Cardiac muscle cell (in vitro differentiated cells and primary cell): ENCODE measurements at regions not wholly inside any gene's neighbourhood (a gene's known extent, or its start where the extent isn't known, plus 50 kb on each side); places are given as distances from the start of the nearest gene placed in this dataset.

ENCODE experiments used
- DNase-seq, 2 donors: peaks; one replicate each; pipeline versions ENCODE4 v3.0.0 to v3.0.0-alpha.2; 2010 to 2017; ENCODE audit warnings: low read depth in 1 of 2, low spot score in 1 of 2
- H3K27ac ChIP-seq: fragments of 200-600 bp; sonication (generic); 2 replicates; pipeline ENCODE4 v1.5.1; 2016
- H3K27me3 ChIP-seq: fragments of 200-600 bp; sonication (generic); 2 replicates; pipeline ENCODE4 v1.6.0; 2016; ENCODE audit warnings: control low read depth
- H3K36me3 ChIP-seq: fragments of 200-600 bp; sonication (generic); 2 replicates; pipeline ENCODE4 v1.5.1; 2016; ENCODE audit warnings: control low read depth
- H3K4me1 ChIP-seq: fragments of 200-600 bp; sonication (generic); 2 replicates; pipeline ENCODE4 v1.8.1; 2017; ENCODE audit warnings: low read depth, mild to moderate bottlenecking, mixed run types
- H3K4me3 ChIP-seq: fragments of 200-600 bp; sonication (generic); 2 replicates; pipeline ENCODE4 v1.5.1; 2016; ENCODE audit warnings: mild to moderate bottlenecking
- H3K9me3 ChIP-seq: fragments of 200-600 bp; sonication (generic); 2 replicates; pipeline ENCODE4 v1.5.1; 2017; ENCODE audit warnings: low read depth, mild to moderate bottlenecking, control low read depth
- CTCF ChIP-seq: IDR thresholded peaks from 2 replicates; pipeline ENCODE4 v1.5.1; 2012; ENCODE audit warnings: low read depth, mild to moderate bottlenecking, low read length

GRCh38 chr12:83665634-83666218, 979.0 kb downstream of the TMTC2 start:
- no peaks in the 10 kb centered on the region for H3K27me3 ChIP-seq
- no peaks in the 10 kb centered on the region for H3K9me3 ChIP-seq
- no peaks in the 10 kb centered on the region for H3K36me3 ChIP-seq
- H3K4me3 ChIP-seq: no peak overlapping the region
- no peak for DNase-seq
- no peak for TF ChIP-seq CTCF
- no peak overlapping the region for H3K27ac ChIP-seq
- peaks cover 3% of the 10 kb centered on the region for H3K4me1 ChIP-seq

- DNase-seq: peak in 1 of 2 donors; percentile 44
- no peak for TF ChIP-seq CTCF
- peaks cover 3% of the 10 kb centered on the region for H3K4me1 ChIP-seq
- H3K27ac ChIP-seq: no peak overlapping the region
- H3K4me3 ChIP-seq: no peak overlapping the region
- no peaks in the 10 kb centered on the region for H3K27me3 ChIP-seq
- H3K9me3 ChIP-seq: no peaks in the 10 kb centered on the region
- H3K36me3 ChIP-seq: no peaks in the 10 kb centered on the region
Observed at GRCh38 chr12:83664650-83665049, 977.9 kb downstream of the TMTC2 start.

DNA sequence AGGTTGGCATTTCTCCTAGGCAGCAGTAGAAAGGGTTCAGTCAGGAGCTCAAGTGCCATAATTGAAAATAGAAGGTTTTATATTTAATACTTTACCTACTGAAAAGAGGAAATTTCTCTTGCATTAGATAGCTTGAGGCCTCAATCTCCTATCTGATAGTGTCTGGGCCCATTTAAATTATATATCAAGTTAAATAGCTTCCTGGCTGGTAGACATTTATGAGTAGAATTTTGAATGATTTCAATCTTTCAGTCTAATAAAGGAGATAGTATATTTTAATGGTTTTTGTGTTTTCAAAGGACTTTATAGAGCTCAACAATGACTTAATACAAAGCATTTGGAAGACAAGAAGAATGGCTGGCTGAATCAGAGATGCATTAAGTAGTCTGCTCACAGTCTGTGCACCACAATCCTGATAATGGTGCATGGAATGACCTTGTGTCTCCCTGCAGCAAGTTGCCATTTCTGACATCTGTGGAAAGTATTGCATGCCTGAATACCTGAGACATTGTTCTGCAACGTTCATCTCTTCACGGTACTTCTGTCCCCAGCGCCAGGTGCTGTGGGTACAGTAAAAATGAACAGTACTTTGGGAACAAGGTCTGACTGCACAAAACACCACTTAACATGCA, 974.1 kb downstream of the TMTC2 start:
- Histone ChIP-seq H3K27me3 (no peaks in the 10 kb centered on the region), H3K4me1 (peaks cover 2% of the 10 kb centered on the region), H3K9me3 (no peaks in the 10 kb centered on the region), H3K4me3 (no peak overlapping the region), H3K36me3 (no peaks in the 10 kb centered on the region), H3K27ac (no peak overlapping the region)
- TF ChIP-seq CTCF: no peak
- DNase-seq: no peak

GRCh38 chr12:83659321-83659720, 972.6 kb downstream of the TMTC2 start:
- no peak for TF ChIP-seq CTCF
- Histone ChIP-seq H3K9me3 (no peaks in the 10 kb centered on the region), H3K4me1 (no peaks in the 10 kb centered on the region), H3K36me3 (no peaks in the 10 kb centered on the region), H3K4me3 (no peak overlapping the region), H3K27ac (no peak overlapping the region), H3K27me3 (no peaks in the 10 kb centered on the region)
- no peak for DNase-seq

GRCh38 chr12:83656004-83656403, 969.3 kb downstream of the TMTC2 start:
- TF ChIP-seq CTCF: no peak
- Histone ChIP-seq H3K27ac (no peak overlapping the region), H3K4me1 (no peaks in the 10 kb centered on the region), H3K27me3 (no peaks in the 10 kb centered on the region), H3K9me3 (no peaks in the 10 kb centered on the region), H3K4me3 (no peak overlapping the region), H3K36me3 (no peaks in the 10 kb centered on the region)
- DNase-seq: no peak
